Thyroid gland (tissue), 4 donors: ENCODE measurements at regions not wholly inside any gene's neighbourhood (a gene's known extent, or its start where the extent isn't known, plus 50 kb on each side); places are given as distances from the start of the nearest gene placed in this dataset.

Source experiments
- POLR2A ChIP-seq, 2 donors: fragments of 450-650 bp; IDR thresholded peaks; one replicate each; pipeline ENCODE4 v1.6.1; 2017; ENCODE audit warnings: antibody characterized with exemption in 2 of 2, mild to moderate bottlenecking in 2 of 2, moderate library complexity in 1 of 2
- TF ChIP-seq, protein P1 (sequence below), 6 experiments: fragments of 200-600 bp in 3 of 6; fragments of 450-650 bp in 3 of 6; sonication (generic) in 3 of 6; IDR thresholded peaks; one replicate each; pipeline ENCODE4 v1.5.1; 2016 to 2019; ENCODE audit warnings: antibody characterized with exemption in 6 of 6, mild to moderate bottlenecking in 2 of 6, inconsistent platforms in 1 of 6, moderate library complexity in 1 of 6

DNA sequence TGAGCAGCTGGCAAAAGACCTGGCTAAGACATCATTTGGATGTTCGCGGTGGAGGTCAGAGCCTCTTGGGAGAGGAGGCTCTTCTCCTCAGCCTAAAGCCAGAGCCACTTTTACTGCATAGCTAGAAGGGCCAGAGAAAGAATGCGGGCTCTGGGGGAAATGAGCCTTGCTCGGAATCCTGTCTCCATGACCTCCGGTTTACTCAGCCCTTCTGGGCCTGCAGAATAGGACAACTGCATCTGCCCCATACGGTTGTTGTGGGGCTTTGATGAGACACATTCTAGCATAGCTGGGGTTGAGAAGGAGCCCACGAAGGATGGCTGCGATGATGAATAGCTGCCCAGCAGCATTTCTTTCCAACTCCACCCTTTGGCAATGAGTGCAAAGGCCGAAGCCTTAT, 115.0 kb upstream of the SLC22A23 start:
- TF ChIP-seq, protein P1, sequence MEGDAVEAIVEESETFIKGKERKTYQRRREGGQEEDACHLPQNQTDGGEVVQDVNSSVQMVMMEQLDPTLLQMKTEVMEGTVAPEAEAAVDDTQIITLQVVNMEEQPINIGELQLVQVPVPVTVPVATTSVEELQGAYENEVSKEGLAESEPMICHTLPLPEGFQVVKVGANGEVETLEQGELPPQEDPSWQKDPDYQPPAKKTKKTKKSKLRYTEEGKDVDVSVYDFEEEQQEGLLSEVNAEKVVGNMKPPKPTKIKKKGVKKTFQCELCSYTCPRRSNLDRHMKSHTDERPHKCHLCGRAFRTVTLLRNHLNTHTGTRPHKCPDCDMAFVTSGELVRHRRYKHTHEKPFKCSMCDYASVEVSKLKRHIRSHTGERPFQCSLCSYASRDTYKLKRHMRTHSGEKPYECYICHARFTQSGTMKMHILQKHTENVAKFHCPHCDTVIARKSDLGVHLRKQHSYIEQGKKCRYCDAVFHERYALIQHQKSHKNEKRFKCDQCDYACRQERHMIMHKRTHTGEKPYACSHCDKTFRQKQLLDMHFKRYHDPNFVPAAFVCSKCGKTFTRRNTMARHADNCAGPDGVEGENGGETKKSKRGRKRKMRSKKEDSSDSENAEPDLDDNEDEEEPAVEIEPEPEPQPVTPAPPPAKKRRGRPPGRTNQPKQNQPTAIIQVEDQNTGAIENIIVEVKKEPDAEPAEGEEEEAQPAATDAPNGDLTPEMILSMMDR (IDR thresholded peaks at IDR 0.05) = no peak
- TF ChIP-seq POLR2A (IDR thresholded peaks at IDR 0.05) = no peak
